AG10803 (cell line): ENCODE measurements at regions not wholly inside any gene's neighbourhood (a gene's known extent, or its start where the extent isn't known, plus 50 kb on each side); places are given as distances from the start of the nearest gene placed in this dataset.

Experiments used
- DNase-seq: peaks from one replicate; pipeline ENCODE4 v3.0.0; 2010; ENCODE audit warnings: low read depth
- H3K4me3 ChIP-seq: 2 replicates; pipeline ENCODE4 v1.5.1; 2011; ENCODE audit warnings: mild to moderate bottlenecking, low read length, control low read depth
- TF ChIP-seq, protein P1 (sequence below): conservative IDR thresholded peaks from 2 replicates; pipeline ENCODE4 v1.5.1; 2011; ENCODE audit warnings: mild to moderate bottlenecking, low read length, control low read depth, inconsistent platforms

DNA sequence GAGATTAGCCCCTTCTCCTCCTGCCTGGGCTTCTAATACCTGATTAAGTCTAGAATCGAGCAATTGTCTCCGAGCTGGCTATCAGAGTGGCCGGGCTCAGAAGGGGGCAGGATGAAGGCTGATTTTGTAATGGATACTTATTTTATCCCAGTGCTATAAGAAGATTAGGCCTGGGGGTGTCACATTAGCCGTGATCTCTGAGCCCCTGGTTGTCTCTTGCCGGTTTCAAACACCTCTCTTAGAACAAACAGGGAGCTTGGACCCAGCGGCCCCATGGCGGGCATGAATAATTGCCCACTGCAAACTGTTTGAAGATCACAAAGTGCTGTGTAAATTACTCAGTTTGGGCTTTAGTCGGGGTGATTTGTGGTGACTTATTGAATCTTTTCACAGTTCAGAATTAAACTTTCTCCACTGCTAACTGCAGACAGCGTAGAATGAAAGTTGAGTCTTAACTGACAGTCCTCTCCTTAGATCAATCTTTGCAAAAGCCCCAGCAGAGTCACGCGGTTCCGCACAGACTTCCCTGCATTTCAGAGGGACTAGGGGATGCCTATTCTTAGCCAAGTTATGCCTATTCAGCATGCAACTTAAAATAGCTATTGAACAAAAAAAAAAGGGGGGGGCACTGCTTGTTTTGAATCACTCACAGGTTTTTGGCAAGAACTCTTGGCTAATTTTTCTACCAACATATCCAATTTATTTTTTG lies 200.6 kb upstream of the IRX1 start:
- no peak for DNase-seq
- H3K4me3 ChIP-seq: no peak overlapping the region
- TF ChIP-seq, protein P1, sequence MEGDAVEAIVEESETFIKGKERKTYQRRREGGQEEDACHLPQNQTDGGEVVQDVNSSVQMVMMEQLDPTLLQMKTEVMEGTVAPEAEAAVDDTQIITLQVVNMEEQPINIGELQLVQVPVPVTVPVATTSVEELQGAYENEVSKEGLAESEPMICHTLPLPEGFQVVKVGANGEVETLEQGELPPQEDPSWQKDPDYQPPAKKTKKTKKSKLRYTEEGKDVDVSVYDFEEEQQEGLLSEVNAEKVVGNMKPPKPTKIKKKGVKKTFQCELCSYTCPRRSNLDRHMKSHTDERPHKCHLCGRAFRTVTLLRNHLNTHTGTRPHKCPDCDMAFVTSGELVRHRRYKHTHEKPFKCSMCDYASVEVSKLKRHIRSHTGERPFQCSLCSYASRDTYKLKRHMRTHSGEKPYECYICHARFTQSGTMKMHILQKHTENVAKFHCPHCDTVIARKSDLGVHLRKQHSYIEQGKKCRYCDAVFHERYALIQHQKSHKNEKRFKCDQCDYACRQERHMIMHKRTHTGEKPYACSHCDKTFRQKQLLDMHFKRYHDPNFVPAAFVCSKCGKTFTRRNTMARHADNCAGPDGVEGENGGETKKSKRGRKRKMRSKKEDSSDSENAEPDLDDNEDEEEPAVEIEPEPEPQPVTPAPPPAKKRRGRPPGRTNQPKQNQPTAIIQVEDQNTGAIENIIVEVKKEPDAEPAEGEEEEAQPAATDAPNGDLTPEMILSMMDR: no peak

DNA sequence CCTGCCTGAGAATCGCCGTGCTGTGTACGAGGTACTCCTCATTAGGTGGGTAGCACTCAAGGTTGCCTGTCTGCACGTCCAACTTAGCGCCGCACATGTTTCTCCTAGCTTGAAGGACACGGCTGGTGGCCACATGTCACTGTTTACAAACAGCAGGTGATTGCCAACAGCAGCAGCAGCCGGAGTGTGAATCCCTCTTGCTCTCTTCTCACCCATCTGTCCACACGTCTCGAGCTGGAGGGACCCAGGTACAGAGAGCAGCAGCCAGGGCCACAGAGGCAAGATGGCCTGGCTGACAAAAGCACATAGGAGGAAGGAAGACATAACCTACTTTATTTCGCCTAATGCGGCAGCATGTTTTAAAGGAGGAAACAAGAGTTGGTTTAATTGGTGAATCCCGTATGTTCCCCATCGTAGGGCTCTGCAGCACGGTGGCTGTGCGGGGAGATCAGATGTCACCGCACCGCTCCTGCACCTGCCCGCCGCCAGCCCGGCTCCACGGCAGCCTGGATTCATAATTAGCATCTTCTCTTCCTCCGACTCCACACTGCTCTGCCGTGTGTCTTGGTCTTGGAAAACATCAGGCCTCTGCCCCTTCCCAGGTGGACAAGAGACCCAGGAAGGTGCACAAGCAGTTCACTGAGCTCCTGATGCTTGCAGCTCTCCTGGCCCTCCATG lies 201.6 kb upstream of the IRX1 start:
- TF ChIP-seq, protein P1: no peak
- no peak overlapping the region for H3K4me3 ChIP-seq
- no peak for DNase-seq

DNA sequence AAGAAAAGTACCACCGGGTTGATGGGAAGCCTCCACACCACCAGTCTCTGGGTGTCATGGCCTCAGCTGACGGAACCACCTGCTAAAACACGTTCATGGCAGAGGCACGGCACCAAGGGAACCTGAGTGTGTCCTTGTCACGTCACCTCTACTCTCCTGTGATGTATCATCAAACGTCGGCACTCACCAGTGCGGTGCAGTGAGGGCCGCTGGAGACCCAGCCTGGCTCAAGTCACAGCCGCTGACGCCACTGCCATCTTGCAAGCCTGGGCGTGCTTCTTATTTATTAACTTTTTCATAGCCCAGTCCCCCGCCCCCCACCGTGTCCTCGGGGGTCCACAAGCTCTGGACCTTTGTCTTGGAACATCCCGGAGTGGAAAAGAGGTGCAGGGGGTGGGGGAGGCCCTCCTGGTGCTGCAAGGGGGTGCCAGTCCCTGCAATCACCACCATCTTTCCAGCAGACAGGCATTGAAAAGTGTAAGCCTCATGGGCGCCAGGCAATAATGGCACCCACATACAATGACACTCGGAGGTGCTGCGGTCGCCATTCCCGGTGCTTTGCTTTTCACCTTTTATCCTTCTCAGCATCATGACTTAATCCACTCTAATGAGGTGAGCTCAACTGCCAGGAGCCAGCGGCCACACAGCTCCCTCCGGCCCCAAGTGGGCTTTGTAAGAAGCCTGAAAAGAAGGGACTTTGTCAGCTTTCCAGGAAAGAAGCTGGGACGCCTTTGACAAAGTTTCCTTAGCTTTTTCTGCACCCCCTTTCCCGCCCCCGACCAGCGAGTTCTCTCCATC lies 202.3 kb upstream of the IRX1 start:
- H3K4me3 ChIP-seq: no peak overlapping the region
- DNase-seq: no peak
- TF ChIP-seq, protein P1: no peak

DNA sequence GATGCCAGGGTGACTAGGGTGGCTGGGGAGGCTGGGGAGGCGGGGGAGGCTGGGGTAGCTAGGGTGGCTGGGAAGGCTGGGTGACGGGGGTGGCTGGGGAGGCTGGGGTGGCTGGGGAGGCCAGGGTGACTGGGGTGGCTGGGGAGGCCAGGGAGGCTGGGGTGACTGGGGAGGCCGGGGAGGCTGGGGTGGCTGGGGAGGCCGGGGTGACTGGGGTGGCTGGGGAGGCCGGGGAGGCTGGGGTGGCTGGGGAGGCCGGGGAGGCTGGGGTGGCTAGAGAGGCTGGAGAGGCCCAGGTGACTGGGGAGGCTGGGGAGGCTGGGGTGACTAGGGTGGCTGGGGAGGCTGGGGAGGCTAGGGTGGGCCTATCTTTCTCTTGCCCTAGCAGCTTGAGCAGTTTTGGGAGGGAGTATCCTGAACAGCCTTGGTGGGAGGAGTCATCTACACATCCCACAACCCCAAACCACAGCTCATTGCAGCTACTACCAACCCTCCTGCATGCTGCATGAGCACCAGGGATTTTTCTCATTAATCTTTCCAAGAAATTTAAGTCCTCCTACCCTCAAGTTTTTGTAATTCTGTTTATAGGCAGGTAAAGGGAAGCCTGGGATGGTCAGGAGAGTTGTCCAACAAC lies 203.2 kb upstream of the IRX1 start:
- TF ChIP-seq, protein P1: no peak
- no peak overlapping the region for H3K4me3 ChIP-seq
- no peak for DNase-seq

DNA sequence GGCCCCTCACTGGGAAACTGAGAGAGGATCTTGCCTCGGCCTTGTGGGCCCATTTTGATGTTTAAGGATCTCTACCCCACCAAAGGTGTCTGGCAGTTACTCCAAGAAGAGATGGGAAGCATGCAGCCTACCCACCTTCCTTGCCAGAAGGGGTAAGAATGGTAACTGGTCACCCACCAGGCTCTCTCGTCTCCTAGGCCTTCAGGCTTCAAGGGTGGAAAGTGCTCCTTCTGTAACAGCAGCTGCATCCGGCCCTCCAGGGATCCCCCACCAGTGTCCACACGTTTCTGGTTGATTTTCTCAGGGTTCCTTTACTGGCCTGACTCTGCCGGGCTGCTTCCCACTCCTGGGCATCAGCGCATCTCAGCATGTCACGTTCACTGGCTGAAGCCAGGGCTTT lies 204.4 kb upstream of the IRX1 start:
- TF ChIP-seq, protein P1: no peak
- H3K4me3 ChIP-seq: no peak overlapping the region
- no peak for DNase-seq

DNA sequence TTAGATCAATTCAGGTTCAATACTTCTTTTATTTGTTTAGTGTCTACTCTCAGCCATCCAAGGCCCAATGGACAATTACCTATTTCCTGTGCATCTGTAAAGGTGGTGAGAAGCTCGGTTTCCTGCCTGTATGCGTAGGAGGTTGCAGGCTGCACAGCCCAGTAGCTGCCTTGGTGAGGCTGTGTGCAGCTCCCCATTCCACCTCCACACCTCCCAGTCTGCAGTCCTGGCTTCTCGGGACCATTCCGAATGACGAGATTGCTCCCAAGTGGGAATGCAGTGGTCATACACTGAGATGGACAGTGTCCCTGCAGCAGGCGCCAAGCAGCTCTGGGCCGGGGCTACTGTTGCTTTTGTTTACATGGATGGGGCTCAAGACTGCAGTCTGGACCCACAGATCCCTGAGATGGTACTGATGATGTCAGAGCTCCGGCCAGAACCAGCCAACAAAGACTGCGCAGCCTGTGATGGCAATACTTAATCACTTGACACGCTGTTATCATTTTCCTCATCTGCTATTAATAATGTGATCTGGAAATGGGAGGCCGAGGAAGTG lies 206.1 kb upstream of the IRX1 start:
- DNase-seq: no peak
- no peak overlapping the region for H3K4me3 ChIP-seq
- TF ChIP-seq, protein P1: no peak
